Central memory CD8-positive, alpha-beta T cell (primary cell): ENCODE measurements at regions not wholly inside any gene's neighbourhood (a gene's known extent, or its start where the extent isn't known, plus 50 kb on each side); places are given as distances from the start of the nearest gene placed in this dataset.
"Not testable (repeated sequence)": the region's sequence is repeated elsewhere in the genome, so short reads cannot be mapped to it uniquely, and the experiment has no call there.

Source experiments
- ATAC-seq: fragments of 150-1000 bp; cut with Tn5 transposase; replicated peaks from 2 replicates; pipeline ENCODE4 v1.10.0; 2022; ENCODE audit warnings: mild to moderate bottlenecking, moderate FRiP score, moderate number of reproducible peaks; ENCODE audit not compliant: poor library complexity, severe bottlenecking; ENCODE audit errors: extremely low read depth
- DNase-seq, 2 donors: peaks; one replicate each; pipeline ENCODE4 v3.0.0; 2021; ENCODE audit warnings: low spot score in 2 of 2
- H3K27ac Mint-ChIP-seq: one replicate; pipeline ENCODE4 v1.8.0; 2022; ENCODE audit warnings: low read depth, mild to moderate bottlenecking, moderate library complexity, mixed read lengths
- H3K27me3 Mint-ChIP-seq: one replicate; pipeline ENCODE4 v1.8.0; 2022; ENCODE audit warnings: mixed read lengths
- H3K36me3 Mint-ChIP-seq: one replicate; pipeline ENCODE4 v1.8.0; 2022; ENCODE audit warnings: mild to moderate bottlenecking, moderate library complexity, mixed read lengths; ENCODE audit not compliant: insufficient read depth
- H3K4me1 Mint-ChIP-seq: one replicate; pipeline ENCODE4 v1.8.0; 2022; ENCODE audit warnings: mixed read lengths
- H3K4me3 Mint-ChIP-seq: one replicate; pipeline ENCODE4 v1.8.0; 2022; ENCODE audit warnings: mild to moderate bottlenecking, moderate library complexity, mixed read lengths
- H3K9me3 Mint-ChIP-seq: one replicate; pipeline ENCODE4 v1.8.0; 2022; ENCODE audit warnings: mixed read lengths

GRCh38 chr3:40876009-40876408 is 323.3 kb upstream of the CTNNB1 start:
- no peak overlapping the region for H3K27ac Mint-ChIP-seq
- ATAC-seq = no peak
- H3K4me1 Mint-ChIP-seq = no peaks in the 10 kb centered on the region

DNA sequence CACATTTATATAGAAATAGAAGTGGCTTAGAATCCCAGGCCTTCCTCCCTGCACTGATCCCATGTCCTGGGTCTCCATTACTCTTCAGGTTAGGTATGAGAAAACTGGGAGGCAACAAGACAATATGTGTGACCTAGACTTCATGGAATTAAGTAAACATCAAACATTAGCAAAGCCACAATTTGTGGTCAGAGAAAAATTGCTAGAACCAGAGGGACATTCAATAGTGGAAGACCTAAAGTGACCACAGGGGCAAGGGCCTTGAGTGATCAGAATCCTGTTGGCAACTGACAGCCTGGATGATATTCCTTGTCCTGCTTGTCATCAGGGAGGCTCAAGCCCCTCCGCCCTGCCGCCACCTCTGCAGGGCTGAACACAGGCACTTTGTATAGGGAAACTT is 322.8 kb upstream of the CTNNB1 start:
- no peak for DNase-seq
- Mint-ChIP-seq H3K27me3 (peaks cover 29% of the 10 kb centered on the region), H3K4me3 (no peak overlapping the region), H3K36me3 (peaks cover 3% of the 10 kb centered on the region), H3K9me3 (no peaks in the 10 kb centered on the region), H3K27ac (no peak overlapping the region), H3K4me1 (no peaks in the 10 kb centered on the region)
- no peak for ATAC-seq

More at GRCh38 chr3:40876009-40876408, 323.3 kb upstream of the CTNNB1 start:
- peaks cover 3% of the 10 kb centered on the region for H3K36me3 Mint-ChIP-seq
- H3K9me3 Mint-ChIP-seq = no peaks in the 10 kb centered on the region
- DNase-seq = no peak
- H3K27me3 Mint-ChIP-seq = peaks cover 34% of the 10 kb centered on the region
- H3K4me3 Mint-ChIP-seq = no peak overlapping the region

GRCh38 chr3:40877631-40878463 is 321.5 kb upstream of the CTNNB1 start:
- Mint-ChIP-seq H3K27me3 (peaks cover 21% of the 10 kb centered on the region), H3K9me3 (no peaks in the 10 kb centered on the region), H3K4me1 (no peaks in the 10 kb centered on the region), H3K4me3 (no peak overlapping the region), H3K27ac (no peak overlapping the region), H3K36me3 (peaks cover 3% of the 10 kb centered on the region)
- ATAC-seq (no peak), DNase-seq (no peak)

DNA sequence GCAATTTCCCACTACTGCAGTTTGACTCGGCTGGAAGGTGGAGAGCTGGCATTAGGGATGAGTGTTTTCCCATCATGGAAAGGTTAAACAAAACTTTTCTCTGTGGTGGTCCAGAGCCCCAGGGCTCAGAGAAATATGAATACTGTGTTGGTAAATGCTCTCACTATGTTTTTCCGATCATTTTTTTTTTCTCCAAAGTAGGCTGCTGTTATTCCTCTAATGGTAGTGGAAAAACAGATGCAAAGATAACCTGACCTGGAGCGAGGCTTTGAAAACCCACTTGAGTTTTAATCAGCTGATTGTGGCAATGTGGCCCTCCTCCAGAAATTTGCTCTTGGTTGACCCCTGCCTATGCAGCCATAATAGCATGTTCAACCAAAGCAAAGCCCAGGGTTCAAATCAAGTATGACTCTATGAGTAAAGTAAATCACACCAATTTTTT is 320.8 kb upstream of the CTNNB1 start:
- no peaks in the 10 kb centered on the region for H3K4me1 Mint-ChIP-seq
- ATAC-seq (no peak), DNase-seq (no peak)
- H3K27me3 Mint-ChIP-seq = peaks cover 21% of the 10 kb centered on the region
- H3K36me3 Mint-ChIP-seq = peaks cover 3% of the 10 kb centered on the region
- no peaks in the 10 kb centered on the region for H3K9me3 Mint-ChIP-seq
- no peak overlapping the region for H3K27ac Mint-ChIP-seq
- no peak overlapping the region for H3K4me3 Mint-ChIP-seq

- H3K9me3 Mint-ChIP-seq = no peaks in the 10 kb centered on the region
- H3K27ac Mint-ChIP-seq = no peak overlapping the region
- DNase-seq = no peak
- no peaks in the 10 kb centered on the region for H3K36me3 Mint-ChIP-seq
- H3K4me3 Mint-ChIP-seq = no peak overlapping the region
- no peaks in the 10 kb centered on the region for H3K4me1 Mint-ChIP-seq
- no peaks in the 10 kb centered on the region for H3K27me3 Mint-ChIP-seq
- no peak for ATAC-seq
These were observed 313.9 kb upstream of the CTNNB1 start for GRCh38 chr3:40885430-40885829.

DNA sequence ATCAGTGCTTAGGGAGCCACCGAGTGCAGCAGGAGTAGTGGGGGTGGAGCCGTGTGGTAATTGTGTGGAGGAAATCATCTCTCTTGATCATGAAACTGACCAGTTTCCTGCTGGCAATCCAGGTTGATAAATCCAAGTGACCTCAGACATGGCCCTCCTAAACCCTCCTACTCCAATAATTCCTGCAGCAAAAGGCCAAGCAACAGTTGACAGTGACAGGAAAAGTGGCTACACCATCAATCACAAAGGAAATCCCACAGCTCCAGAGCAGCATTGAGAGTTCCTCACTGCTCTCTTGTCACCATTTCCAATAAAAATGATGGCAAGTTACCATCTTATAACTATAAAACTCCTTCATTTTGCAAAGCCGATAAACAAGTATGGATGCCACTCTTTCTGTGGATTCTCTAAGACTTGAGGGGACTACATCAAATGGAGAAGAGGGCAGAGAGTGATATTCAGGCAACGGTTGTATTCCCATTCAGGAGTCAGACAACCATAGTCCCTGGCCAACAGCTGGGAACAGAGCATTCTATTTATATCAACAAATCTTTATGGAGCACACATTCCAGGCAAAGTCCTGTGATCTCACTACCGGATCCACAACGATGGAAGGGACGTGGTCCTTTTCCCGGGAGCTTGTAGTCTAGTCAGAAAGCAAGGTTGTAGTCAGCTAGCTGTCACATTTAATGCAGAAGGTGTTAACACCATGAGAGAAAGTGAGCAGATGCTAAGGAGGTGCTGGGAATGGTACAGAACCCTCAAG is 312.5 kb upstream of the CTNNB1 start:
- Mint-ChIP-seq H3K9me3 (no peaks in the 10 kb centered on the region), H3K4me1 (no peaks in the 10 kb centered on the region), H3K4me3 (no peak overlapping the region), H3K27ac (no peak overlapping the region), H3K27me3 (no peaks in the 10 kb centered on the region), H3K36me3 (no peaks in the 10 kb centered on the region)
- DNase-seq (no peak), ATAC-seq (no peak)

DNA sequence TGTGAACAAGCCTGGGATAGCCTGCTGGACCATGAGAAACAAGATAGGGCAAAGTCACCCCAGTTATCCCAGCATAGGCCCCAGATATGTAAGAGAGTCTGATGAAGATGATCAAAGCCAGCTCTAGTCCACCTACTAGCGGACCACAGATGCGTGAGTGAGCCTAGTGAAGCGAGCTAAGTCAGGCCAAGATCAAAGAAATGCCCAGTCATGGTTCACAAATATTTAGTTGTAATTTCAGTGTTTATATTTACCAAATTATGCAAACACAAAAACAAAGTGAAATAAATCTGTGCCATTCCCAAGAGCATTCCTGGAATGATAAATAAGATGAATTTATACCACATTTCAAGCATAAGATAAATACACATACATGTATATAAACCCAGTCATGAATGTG is 308.1 kb upstream of the CTNNB1 start:
- Mint-ChIP-seq H3K4me1 (no peaks in the 10 kb centered on the region), H3K36me3 (no peaks in the 10 kb centered on the region), H3K9me3 (no peaks in the 10 kb centered on the region), H3K27ac (no peak overlapping the region), H3K27me3 (no peaks in the 10 kb centered on the region), H3K4me3 (no peak overlapping the region)
- no peak for ATAC-seq
- DNase-seq = no peak

- Mint-ChIP-seq H3K9me3 (no peaks in the 10 kb centered on the region), H3K36me3 (no peaks in the 10 kb centered on the region)
These were observed 304.2 kb upstream of the CTNNB1 start for GRCh38 chr3:40895109-40895508.

DNA sequence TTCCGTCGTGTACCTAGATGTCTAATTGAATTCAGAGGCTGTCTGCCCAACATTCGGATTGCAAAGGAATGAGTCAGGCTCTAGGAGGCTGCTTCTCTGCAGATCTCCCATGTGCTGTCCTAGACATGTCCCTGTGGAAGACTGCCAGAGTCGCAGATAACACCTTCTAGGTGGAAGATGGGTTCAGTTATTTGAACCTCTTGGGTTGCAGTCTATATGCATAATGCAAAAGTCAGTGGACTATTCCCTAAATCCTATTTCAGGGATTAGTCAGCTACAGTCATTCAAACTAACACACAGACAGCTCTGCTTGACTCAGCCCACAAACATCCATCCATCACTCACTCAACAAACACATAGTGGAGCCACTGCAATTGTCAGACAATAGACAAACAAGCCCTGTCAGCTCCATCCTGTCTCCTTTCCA is 300.0 kb upstream of the CTNNB1 start:
- DNase-seq (no peak), ATAC-seq (no peak)
- Mint-ChIP-seq H3K9me3 (no peaks in the 10 kb centered on the region), H3K4me3 (no peak overlapping the region), H3K27ac (no peak overlapping the region), H3K36me3 (no peaks in the 10 kb centered on the region), H3K27me3 (no peaks in the 10 kb centered on the region), H3K4me1 (no peaks in the 10 kb centered on the region)

More at GRCh38 chr3:40895109-40895508, 304.2 kb upstream of the CTNNB1 start:
- ATAC-seq (no peak), DNase-seq (no peak)
- H3K27me3 Mint-ChIP-seq = no peaks in the 10 kb centered on the region
- H3K27ac Mint-ChIP-seq = no peak overlapping the region
- H3K4me1 Mint-ChIP-seq = no peaks in the 10 kb centered on the region
- H3K4me3 Mint-ChIP-seq = no peak overlapping the region

DNA sequence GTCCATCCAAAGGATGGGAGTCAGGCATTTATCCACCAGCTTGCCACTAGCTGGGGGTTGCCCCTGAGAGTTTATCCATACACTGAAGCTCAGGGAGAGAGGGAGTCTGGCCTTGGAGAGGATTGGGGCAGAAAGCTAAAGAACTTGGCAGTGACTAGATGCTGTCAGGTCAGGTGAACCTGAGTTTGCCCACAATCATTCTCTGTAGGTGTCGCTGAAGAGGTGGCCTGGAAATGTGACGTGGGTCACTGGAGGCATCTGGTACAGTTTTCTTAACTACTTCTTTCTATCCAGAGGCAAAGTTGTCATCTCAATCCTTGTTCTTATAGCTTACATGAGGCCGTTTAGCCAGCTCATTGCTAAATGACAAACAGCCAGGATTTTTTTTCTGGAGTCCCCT is 298.0 kb upstream of the CTNNB1 start:
- Mint-ChIP-seq H3K27me3 (no peaks in the 10 kb centered on the region), H3K36me3 (no peaks in the 10 kb centered on the region), H3K9me3 (peaks cover 5% of the 10 kb centered on the region), H3K4me1 (no peaks in the 10 kb centered on the region), H3K4me3 (no peak overlapping the region), H3K27ac (no peak overlapping the region)
- ATAC-seq (no peak), DNase-seq (no peak)

GRCh38 chr3:40901796-40902195 is 297.5 kb upstream of the CTNNB1 start:
- ATAC-seq (no peak), DNase-seq (no peak)
- Mint-ChIP-seq H3K9me3 (peaks cover 5% of the 10 kb centered on the region), H3K27me3 (no peaks in the 10 kb centered on the region), H3K4me3 (no peak overlapping the region), H3K4me1 (no peaks in the 10 kb centered on the region), H3K27ac (no peak overlapping the region), H3K36me3 (no peaks in the 10 kb centered on the region)

GRCh38 chr3:40907907-40908465 is 291.3 kb upstream of the CTNNB1 start:
- H3K4me1 Mint-ChIP-seq, ATAC-seq, H3K4me3 Mint-ChIP-seq, DNase-seq, H3K36me3 Mint-ChIP-seq, H3K9me3 Mint-ChIP-seq, H3K27ac Mint-ChIP-seq: not testable (repeated sequence)
- peaks cover 39% of the 10 kb centered on the region for H3K27me3 Mint-ChIP-seq
